ENCODE measurements at regions not wholly inside any gene's neighbourhood (a gene's known extent, or its start where the extent isn't known, plus 50 kb on each side); places are given as distances from the start of the nearest gene placed in this dataset.
"Not testable (repeated sequence)": the region's sequence is repeated elsewhere in the genome, so short reads cannot be mapped to it uniquely, and the experiment has no call there.

GRCh38 chr1:185434721-185435120 is 117.7 kb upstream of the IVNS1ABP start:
- no peak for DNase-seq (ENCODE audit: low read depth)

- no peak for DNase-seq (ENCODE audit: low read depth)
Measured at GRCh38 chr1:185433667-185434066, 116.6 kb upstream of the IVNS1ABP start.

GRCh38 chr1:185432948-185433347 is 115.9 kb upstream of the IVNS1ABP start:
- DNase-seq (ENCODE audit: low read depth), result no peak

GRCh38 chr1:185431612-185432011 is 114.6 kb upstream of the IVNS1ABP start:
- no peak for DNase-seq (ENCODE audit: low read depth)

GRCh38 chr1:185429668-185430067 is 112.6 kb upstream of the IVNS1ABP start:
- DNase-seq (ENCODE audit: low read depth), result not testable (repeated sequence)

- no peak for DNase-seq (ENCODE audit: low read depth)
Measured at GRCh38 chr1:185427776-185428175, 110.7 kb upstream of the IVNS1ABP start.

- no peak for DNase-seq (ENCODE audit: low read depth)
Measured at GRCh38 chr1:185427264-185427663, 110.2 kb upstream of the IVNS1ABP start.

GRCh38 chr1:185426848-185427247 is 109.8 kb upstream of the IVNS1ABP start:
- DNase-seq (ENCODE audit: low read depth), result no peak

- DNase-seq (ENCODE audit: low read depth), result no peak
Measured at GRCh38 chr1:185425163-185425562, 108.1 kb upstream of the IVNS1ABP start.

GRCh38 chr1:185421485-185422107 is 104.6 kb upstream of the IVNS1ABP start:
- no peak for DNase-seq (ENCODE audit: low read depth)

GRCh38 chr1:185420588-185421081 is 103.6 kb upstream of the IVNS1ABP start:
- DNase-seq (ENCODE audit: low read depth), result no peak

GRCh38 chr1:185419718-185420117 is 102.7 kb upstream of the IVNS1ABP start:
- no peak for DNase-seq (ENCODE audit: low read depth)

GRCh38 chr1:185418472-185418871 is 101.4 kb upstream of the IVNS1ABP start:
- no peak for DNase-seq (ENCODE audit: low read depth)

- no peak for DNase-seq (ENCODE audit: low read depth)
Measured at GRCh38 chr1:185412385-185413087, 95.5 kb upstream of the IVNS1ABP start.

- DNase-seq (ENCODE audit: low read depth), result no peak
Measured at GRCh38 chr1:185409763-185410528, 92.9 kb upstream of the IVNS1ABP start.

GRCh38 chr1:185409345-185409744 is 92.3 kb upstream of the IVNS1ABP start:
- DNase-seq (ENCODE audit: low read depth), result no peak

- DNase-seq (ENCODE audit: low read depth), result no peak
Measured at GRCh38 chr1:185408700-185409270, 91.7 kb upstream of the IVNS1ABP start.

GRCh38 chr1:185406691-185407009 is 89.6 kb upstream of the IVNS1ABP start:
- DNase-seq (ENCODE audit: low read depth), result no peak

GRCh38 chr1:185406006-185406690 is 89.1 kb upstream of the IVNS1ABP start:
- no peak for DNase-seq (ENCODE audit: low read depth)

- DNase-seq (ENCODE audit: low read depth), result no peak
Measured at GRCh38 chr1:185404907-185405568, 88.0 kb upstream of the IVNS1ABP start.

- no peak for DNase-seq (ENCODE audit: low read depth)
Measured at GRCh38 chr1:185404291-185404690, 87.2 kb upstream of the IVNS1ABP start.

GRCh38 chr1:185402930-185403329 is 85.9 kb upstream of the IVNS1ABP start:
- no peak for DNase-seq (ENCODE audit: low read depth)
